ENCODE measurements at regions not wholly inside any gene's neighbourhood (a gene's known extent, or its start where the extent isn't known, plus 50 kb on each side); places are given as distances from the start of the nearest gene placed in this dataset.
"Not testable (repeated sequence)": the region's sequence is repeated elsewhere in the genome, so short reads cannot be mapped to it uniquely, and the experiment has no call there.

GRCh38 chr1:96580920-96581319, 140.7 kb upstream of the PTBP2 start:
- no peak overlapping the region for H3K4me3 ChIP-seq
- H3K36me3 ChIP-seq = no peaks in the 10 kb centered on the region
- no peak for TF ChIP-seq CTCF (IDR thresholded peaks at IDR 0.05)
- no peaks in the 10 kb centered on the region for H3K9me3 ChIP-seq
- no peak for DNase-seq (ENCODE audit: low spot score in 2 of 2)
- no peaks in the 10 kb centered on the region for H3K4me1 ChIP-seq
- H3K27ac ChIP-seq = no peak overlapping the region
- H3K27me3 ChIP-seq = no peaks in the 10 kb centered on the region
- intact Hi-C loops (cut with DNase I) = no loop called here

- no peaks in the 10 kb centered on the region for H3K36me3 ChIP-seq
- intact Hi-C loops (cut with DNase I) = no loop called here
- H3K9me3 ChIP-seq = no peaks in the 10 kb centered on the region
- H3K27ac ChIP-seq = no peak overlapping the region
- DNase-seq (ENCODE audit: low spot score in 2 of 2) = no peak
- H3K4me1 ChIP-seq = no peaks in the 10 kb centered on the region
- H3K4me3 ChIP-seq = no peak overlapping the region
- H3K27me3 ChIP-seq = no peaks in the 10 kb centered on the region
- TF ChIP-seq CTCF (IDR thresholded peaks at IDR 0.05) = no peak
Measured at GRCh38 chr1:96581772-96582171, 139.8 kb upstream of the PTBP2 start.

DNA sequence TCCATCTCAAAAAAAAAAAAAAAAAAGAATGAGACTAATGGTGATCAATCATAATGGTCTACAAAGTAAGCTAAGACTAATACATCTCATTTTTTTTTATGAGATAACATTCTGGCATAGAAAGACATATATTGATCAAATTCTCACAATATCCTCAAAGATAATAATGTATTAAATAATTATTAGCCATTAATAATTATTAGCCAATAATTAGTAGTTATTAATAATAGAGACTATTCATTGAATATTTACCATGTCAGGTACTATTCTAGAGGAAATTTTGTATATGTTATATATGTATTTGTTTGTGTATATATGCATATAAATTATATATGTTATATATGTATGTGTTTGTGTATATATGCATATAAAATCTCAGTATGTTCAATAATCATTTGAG, 137.7 kb upstream of the PTBP2 start:
- Histone ChIP-seq H3K36me3 (no peaks in the 10 kb centered on the region), H3K9me3 (no peaks in the 10 kb centered on the region), H3K4me3 (no peak overlapping the region), H3K27ac (no peak overlapping the region), H3K4me1 (no peaks in the 10 kb centered on the region), H3K27me3 (no peaks in the 10 kb centered on the region)
- intact Hi-C loops (cut with DNase I) = no loop called here
- no peak for DNase-seq (ENCODE audit: low spot score in 2 of 2)
- no peak for TF ChIP-seq CTCF (IDR thresholded peaks at IDR 0.05)

- no peak for TF ChIP-seq CTCF (IDR thresholded peaks at IDR 0.05)
- Histone ChIP-seq H3K4me1 (no peaks in the 10 kb centered on the region), H3K9me3 (no peaks in the 10 kb centered on the region), H3K27me3 (no peaks in the 10 kb centered on the region), H3K27ac (no peak overlapping the region), H3K4me3 (no peak overlapping the region), H3K36me3 (no peaks in the 10 kb centered on the region)
- no peak for DNase-seq (ENCODE audit: low spot score in 2 of 2)
- intact Hi-C loops (cut with DNase I) = no loop called here
Measured at GRCh38 chr1:96587222-96587621, 134.4 kb upstream of the PTBP2 start.

GRCh38 chr1:96588416-96588995, 133.1 kb upstream of the PTBP2 start:
- no peak overlapping the region for H3K27ac ChIP-seq
- DNase-seq (ENCODE audit: low spot score in 2 of 2) = no peak
- intact Hi-C loops (cut with DNase I) = no loop called here
- no peak for TF ChIP-seq CTCF (IDR thresholded peaks at IDR 0.05)
- H3K36me3 ChIP-seq = no peaks in the 10 kb centered on the region
- no peaks in the 10 kb centered on the region for H3K9me3 ChIP-seq
- no peaks in the 10 kb centered on the region for H3K4me1 ChIP-seq
- H3K27me3 ChIP-seq = no peaks in the 10 kb centered on the region
- no peak overlapping the region for H3K4me3 ChIP-seq

DNA sequence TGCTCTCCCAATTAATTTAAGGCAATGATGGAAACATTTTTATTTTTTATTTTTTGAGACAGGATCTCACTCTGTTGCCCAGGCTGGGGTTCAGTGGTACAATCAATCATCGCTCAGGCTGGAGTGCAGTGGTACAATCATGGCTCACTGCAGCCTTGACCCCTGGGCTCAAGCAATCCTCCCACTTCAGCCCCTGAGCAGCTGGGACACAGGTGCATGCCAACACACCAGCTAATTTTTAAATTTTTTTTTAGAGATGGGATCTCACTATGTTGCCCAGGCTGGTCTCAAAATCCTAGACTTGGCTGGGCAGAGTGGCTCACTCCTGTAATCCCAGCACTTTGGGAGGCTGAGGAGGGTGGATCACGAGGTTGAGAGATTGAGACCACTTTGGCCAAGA, 126.1 kb upstream of the PTBP2 start:
- H3K36me3 ChIP-seq; DNase-seq (ENCODE audit: low spot score in 2 of 2); H3K4me3 ChIP-seq; H3K9me3 ChIP-seq; H3K27ac ChIP-seq; H3K27me3 ChIP-seq; H3K4me1 ChIP-seq; intact Hi-C loops (cut with DNase I): not testable (repeated sequence)
